Muscle layer of colon (tissue), 2 donors: ENCODE measurements at regions not wholly inside any gene's neighbourhood (a gene's known extent, or its start where the extent isn't known, plus 50 kb on each side); places are given as distances from the start of the nearest gene placed in this dataset.

Source experiments
- H3K27ac ChIP-seq: one replicate; pipeline ENCODE4 v1.7.0; 2013; ENCODE audit warnings: low read depth, mild to moderate bottlenecking, low read length, moderate library complexity
- H3K27me3 ChIP-seq, 2 donors: one replicate each; pipeline ENCODE4 v1.7.0; 2013; ENCODE audit warnings: low read length in 2 of 2, mild to moderate bottlenecking in 2 of 2; ENCODE audit not compliant: insufficient read depth in 2 of 2, control insufficient read depth in 1 of 2
- H3K36me3 ChIP-seq: one replicate; pipeline ENCODE4 v1.7.0; 2013; ENCODE audit warnings: mild to moderate bottlenecking, low read length; ENCODE audit not compliant: insufficient read depth
- H3K4me1 ChIP-seq: one replicate; pipeline ENCODE4 v1.7.0; 2013; ENCODE audit warnings: mild to moderate bottlenecking, low read length; ENCODE audit not compliant: insufficient read depth
- H3K4me3 ChIP-seq, 2 donors: one replicate each; pipeline ENCODE4 v1.7.0; 2013; ENCODE audit warnings: low read length in 2 of 2, low read depth in 1 of 2, mild to moderate bottlenecking in 1 of 2, moderate library complexity in 1 of 2
- H3K9ac ChIP-seq: one replicate; pipeline ENCODE4 v1.7.0; 2013; ENCODE audit warnings: low read length
- H3K9me3 ChIP-seq: one replicate; pipeline ENCODE4 v1.7.0; 2013; ENCODE audit warnings: mild to moderate bottlenecking, low read length
- donor health status: abdominal sarcoma.
- donor health status: Adenocarcinoma of cecum.

- H3K9ac ChIP-seq: no peak overlapping the region
- no peak overlapping the region for H3K27ac ChIP-seq
- peaks cover 8% of the 10 kb centered on the region for H3K4me1 ChIP-seq
- H3K27me3 ChIP-seq: no peaks in the 10 kb centered on the region
- no peaks in the 10 kb centered on the region for H3K36me3 ChIP-seq
- no peaks in the 10 kb centered on the region for H3K9me3 ChIP-seq
- H3K4me3 ChIP-seq: no peak overlapping the region
These were observed 362.4 kb upstream of the ACTBL2 start for GRCh38 chr5:57845025-57845424.

DNA sequence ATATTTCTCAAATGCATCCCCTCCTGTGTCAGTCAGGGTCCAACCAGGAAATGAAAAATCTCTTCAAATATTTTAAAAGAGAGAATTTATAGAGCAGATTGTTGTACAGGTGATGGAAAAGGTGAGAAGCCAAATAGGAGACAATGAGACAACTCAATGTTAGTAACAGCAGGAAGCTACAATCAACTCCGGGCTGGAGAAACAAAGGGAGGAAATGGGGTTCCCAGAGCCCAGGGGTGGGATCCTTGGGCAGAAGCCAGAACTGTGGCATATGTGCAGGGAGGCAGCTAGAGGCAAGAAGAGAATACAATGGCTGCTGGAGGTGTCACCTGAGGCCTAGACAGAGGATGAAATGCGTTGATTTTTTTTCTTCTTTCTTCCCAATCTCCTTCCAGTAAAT lies 361.8 kb upstream of the ACTBL2 start:
- no peaks in the 10 kb centered on the region for H3K27me3 ChIP-seq
- H3K27ac ChIP-seq: no peak overlapping the region
- H3K36me3 ChIP-seq: no peaks in the 10 kb centered on the region
- H3K4me1 ChIP-seq: peaks cover 8% of the 10 kb centered on the region
- no peak overlapping the region for H3K9ac ChIP-seq
- H3K4me3 ChIP-seq: no peak overlapping the region
- no peaks in the 10 kb centered on the region for H3K9me3 ChIP-seq

- Histone ChIP-seq H3K4me1 (peaks cover 8% of the 10 kb centered on the region), H3K9ac (no peak overlapping the region), H3K27ac (no peak overlapping the region), H3K27me3 (no peaks in the 10 kb centered on the region), H3K36me3 (no peaks in the 10 kb centered on the region), H3K9me3 (no peaks in the 10 kb centered on the region), H3K4me3 (no peak overlapping the region)
These were observed 360.4 kb upstream of the ACTBL2 start for GRCh38 chr5:57843059-57843367.

DNA sequence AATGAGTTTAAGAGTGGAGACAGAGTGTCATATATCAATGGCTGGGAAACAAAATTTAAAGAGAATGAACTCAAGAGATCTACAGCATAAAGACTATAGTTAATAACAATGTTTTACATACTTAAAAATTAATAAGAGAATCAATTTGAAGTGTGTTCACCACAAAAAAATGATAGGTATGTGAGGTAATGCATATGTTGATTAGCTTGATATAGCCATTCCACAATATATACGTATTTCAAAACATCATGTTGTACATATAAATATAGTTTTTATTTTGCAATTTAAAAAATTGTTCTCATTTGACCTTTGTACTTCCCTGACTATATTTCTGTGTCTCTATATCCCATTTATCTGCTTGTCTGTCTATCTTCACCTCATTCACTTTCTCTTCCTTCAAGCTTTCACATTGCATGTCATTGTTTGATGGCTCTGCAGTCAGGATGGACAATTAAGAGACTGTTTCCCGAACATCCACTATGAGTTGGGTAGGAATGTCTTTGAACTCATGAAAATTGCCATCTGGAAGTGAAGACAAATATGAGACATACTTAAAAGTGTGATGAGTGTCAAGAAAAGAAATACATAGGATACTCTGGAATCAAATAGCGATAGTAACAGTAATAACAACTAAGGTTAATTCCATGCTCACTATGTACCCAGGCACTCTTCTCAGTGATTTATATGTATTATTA lies 359.9 kb upstream of the ACTBL2 start:
- H3K27ac ChIP-seq: no peak overlapping the region
- H3K9ac ChIP-seq: no peak overlapping the region
- no peaks in the 10 kb centered on the region for H3K36me3 ChIP-seq
- no peaks in the 10 kb centered on the region for H3K9me3 ChIP-seq
- H3K4me1 ChIP-seq: peaks cover 8% of the 10 kb centered on the region
- H3K4me3 ChIP-seq: no peak overlapping the region
- no peaks in the 10 kb centered on the region for H3K27me3 ChIP-seq

DNA sequence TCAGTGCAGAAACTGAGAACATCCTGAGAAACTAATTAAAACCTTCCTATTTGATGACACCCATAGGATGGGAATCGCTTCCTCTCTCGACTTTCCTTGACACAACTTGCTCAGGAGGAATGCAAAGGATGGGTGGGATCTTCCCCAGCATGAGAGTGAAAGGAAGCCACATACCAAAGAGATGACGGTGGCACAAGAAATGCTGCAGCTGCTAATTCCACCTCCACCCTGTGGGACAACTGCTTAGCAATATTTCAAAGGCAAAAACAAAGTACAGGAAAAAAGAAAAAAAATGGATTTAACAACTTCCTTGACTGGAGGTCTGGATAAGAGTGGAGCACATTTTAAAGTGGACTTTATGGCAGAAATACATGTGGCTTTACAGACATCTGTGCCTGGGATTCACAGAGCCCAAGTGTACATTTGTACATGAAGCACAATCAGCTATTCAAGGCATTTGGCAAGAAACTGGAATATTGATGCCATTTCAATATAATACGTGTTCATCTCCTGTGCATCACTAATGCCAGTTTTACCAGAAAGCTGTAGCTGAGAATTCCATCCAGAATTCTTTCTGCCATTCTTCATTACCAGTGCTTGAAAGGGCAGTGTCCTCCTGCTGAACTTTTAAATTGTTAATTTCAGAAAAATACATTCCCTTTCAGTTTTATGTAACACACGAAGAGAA lies 359.2 kb upstream of the ACTBL2 start:
- Histone ChIP-seq H3K9ac (no peak overlapping the region), H3K27ac (no peak overlapping the region), H3K4me3 (no peak overlapping the region), H3K36me3 (no peaks in the 10 kb centered on the region), H3K9me3 (no peaks in the 10 kb centered on the region), H3K4me1 (peaks cover 8% of the 10 kb centered on the region), H3K27me3 (no peaks in the 10 kb centered on the region)

- H3K4me3 ChIP-seq: no peak overlapping the region
- no peaks in the 10 kb centered on the region for H3K9me3 ChIP-seq
- H3K36me3 ChIP-seq: no peaks in the 10 kb centered on the region
- no peak overlapping the region for H3K27ac ChIP-seq
- H3K27me3 ChIP-seq: no peaks in the 10 kb centered on the region
- no peak overlapping the region for H3K9ac ChIP-seq
- H3K4me1 ChIP-seq: peaks cover 15% of the 10 kb centered on the region
These were observed 356.9 kb upstream of the ACTBL2 start for GRCh38 chr5:57839437-57840079.

GRCh38 chr5:57839025-57839424 lies 356.4 kb upstream of the ACTBL2 start:
- Histone ChIP-seq H3K27me3 (no peaks in the 10 kb centered on the region), H3K27ac (no peak overlapping the region), H3K36me3 (no peaks in the 10 kb centered on the region), H3K9me3 (no peaks in the 10 kb centered on the region), H3K9ac (no peak overlapping the region), H3K4me1 (peaks cover 15% of the 10 kb centered on the region), H3K4me3 (no peak overlapping the region)

DNA sequence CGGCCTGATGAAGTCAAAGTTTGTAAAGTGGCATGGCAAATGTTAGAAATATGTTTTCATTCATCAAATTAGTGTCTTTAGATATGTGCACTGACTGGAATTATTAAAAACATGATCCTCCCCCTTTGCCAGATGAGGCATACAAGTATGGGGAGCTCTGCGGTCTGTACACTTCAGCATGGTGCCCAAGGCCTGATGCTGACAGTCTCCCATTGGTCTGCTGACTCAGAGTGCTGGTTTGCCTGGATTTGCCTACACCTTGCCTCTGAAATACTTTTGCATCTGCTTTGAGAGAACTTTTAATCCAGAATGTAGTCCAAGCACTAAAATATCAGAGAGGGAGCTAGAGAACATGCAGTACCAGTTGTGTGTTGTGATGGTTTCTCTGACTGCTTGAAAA lies 354.3 kb upstream of the ACTBL2 start:
- Histone ChIP-seq H3K4me1 (peaks cover 12% of the 10 kb centered on the region), H3K27ac (no peak overlapping the region), H3K4me3 (no peak overlapping the region), H3K27me3 (no peaks in the 10 kb centered on the region), H3K36me3 (no peaks in the 10 kb centered on the region), H3K9ac (no peak overlapping the region), H3K9me3 (no peaks in the 10 kb centered on the region)

- no peaks in the 10 kb centered on the region for H3K36me3 ChIP-seq
- no peaks in the 10 kb centered on the region for H3K9me3 ChIP-seq
- H3K27me3 ChIP-seq: no peaks in the 10 kb centered on the region
- no peak overlapping the region for H3K9ac ChIP-seq
- H3K4me3 ChIP-seq: no peak overlapping the region
- peaks cover 7% of the 10 kb centered on the region for H3K4me1 ChIP-seq
- no peak overlapping the region for H3K27ac ChIP-seq
These were observed 353.7 kb upstream of the ACTBL2 start for GRCh38 chr5:57836331-57836730.

DNA sequence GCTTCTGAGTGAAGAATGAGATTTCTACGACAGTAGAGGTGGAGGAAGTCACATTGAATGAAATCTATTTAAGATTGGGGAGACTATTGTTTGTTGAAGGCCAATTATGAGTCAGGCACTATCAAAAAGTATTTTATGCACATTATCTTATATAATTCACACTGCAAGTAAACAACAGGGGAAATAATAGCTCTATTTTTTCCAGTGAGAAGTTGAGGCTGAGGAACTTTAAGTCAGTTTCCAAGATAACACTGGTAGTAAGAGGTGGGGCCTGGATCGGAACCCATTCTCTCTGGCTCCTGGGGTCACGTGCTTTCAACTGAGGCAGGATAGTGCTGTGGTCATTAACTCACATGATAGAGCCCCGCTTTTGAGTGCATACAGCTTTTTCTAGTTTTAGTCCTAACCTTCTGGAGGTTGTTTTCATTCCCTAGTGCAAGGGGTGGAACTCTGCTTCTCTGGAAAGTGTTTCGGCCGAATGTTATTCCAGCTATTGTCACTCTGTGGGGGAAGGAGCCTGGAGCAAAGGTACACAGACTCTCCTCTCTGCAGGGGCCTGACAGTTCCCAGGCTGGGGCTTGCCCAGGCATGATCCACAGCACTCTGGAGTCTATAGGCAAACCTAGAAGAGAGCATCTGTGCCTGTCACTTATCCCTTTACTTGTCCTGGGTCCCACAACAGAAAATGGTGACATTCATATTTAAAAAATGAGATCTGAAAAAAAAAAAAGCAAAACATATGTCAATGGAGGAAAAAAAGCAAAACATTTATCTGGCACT lies 352.4 kb upstream of the ACTBL2 start:
- Histone ChIP-seq H3K4me3 (no peak overlapping the region), H3K4me1 (peaks cover 7% of the 10 kb centered on the region), H3K9ac (no peak overlapping the region), H3K36me3 (no peaks in the 10 kb centered on the region), H3K27me3 (no peaks in the 10 kb centered on the region), H3K9me3 (no peaks in the 10 kb centered on the region), H3K27ac (peak overlapping the region; percentile 8)

DNA sequence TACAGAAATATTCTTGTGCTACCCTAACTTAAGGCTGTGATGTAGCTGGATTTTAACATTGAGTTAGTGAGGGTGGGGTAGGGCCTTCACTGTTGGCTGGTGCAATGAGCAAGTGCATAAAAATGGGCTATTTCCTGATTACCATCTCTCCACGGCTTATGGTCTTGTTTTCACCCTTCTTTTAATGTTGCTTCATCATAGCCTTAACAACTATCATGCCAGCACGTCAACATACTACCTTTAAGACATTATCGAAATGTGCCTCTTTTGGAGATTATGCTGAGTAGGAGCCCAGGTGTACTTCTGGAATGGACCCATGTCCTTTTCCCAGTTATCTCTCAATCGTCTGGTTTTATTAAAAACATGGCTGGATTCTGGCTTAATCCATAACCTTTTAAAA lies 350.9 kb upstream of the ACTBL2 start:
- Histone ChIP-seq H3K4me1 (peaks cover 7% of the 10 kb centered on the region), H3K9me3 (no peaks in the 10 kb centered on the region), H3K9ac (no peak overlapping the region), H3K27me3 (no peaks in the 10 kb centered on the region), H3K27ac (no peak overlapping the region), H3K36me3 (no peaks in the 10 kb centered on the region), H3K4me3 (no peak overlapping the region)
